HL-60 (cell line): ENCODE measurements at regions not wholly inside any gene's neighbourhood (a gene's known extent, or its start where the extent isn't known, plus 50 kb on each side); places are given as distances from the start of the nearest gene placed in this dataset.
A peak's percentile ranks its signal among the peaks of the same experiment; 100 is the strongest.

ENCODE experiments used
- DNase-seq, 2 experiments: peaks; one replicate each; pipeline ENCODE4 v3.0.0-alpha.2; 2010 to 2020; ENCODE audit warnings: low read depth in 1 of 2, low spot score in 1 of 2
- H3K27ac ChIP-seq: fragments of 250-450 bp; sonication (Bioruptor Pico); replicated peaks from 2 replicates; pipeline ENCODE4 v1.5.1; 2020; ENCODE audit warnings: mild to moderate bottlenecking, moderate library complexity
- H3K27me3 ChIP-seq: fragments of 250-450 bp; sonication (Bioruptor Pico); 2 replicates; pipeline ENCODE4 v1.5.1; 2021; ENCODE audit warnings: mild to moderate bottlenecking, moderate library complexity; ENCODE audit not compliant: insufficient read depth, poor library complexity, severe bottlenecking
- H3K4me3 ChIP-seq: replicated peaks from 2 replicates; pipeline ENCODE4 v1.5.1; 2011; ENCODE audit warnings: mild to moderate bottlenecking, control low read depth, low read length; ENCODE audit not compliant: insufficient read depth
- CTCF ChIP-seq: IDR thresholded peaks from one replicate; pipeline ENCODE4 v1.5.1; 2011; ENCODE audit warnings: low read length, control low read depth, inconsistent platforms; ENCODE audit not compliant: insufficient read depth
- GABPA ChIP-seq: IDR thresholded peaks from 2 replicates; pipeline ENCODE4 v1.6.1; 2012; ENCODE audit warnings: low read depth
- POLR2AphosphoS5 ChIP-seq: IDR thresholded peaks from 2 replicates; pipeline ENCODE4 v1.6.1; 2012; ENCODE audit warnings: low read depth
- REST ChIP-seq: IDR thresholded peaks from 2 replicates; pipeline ENCODE4 v1.6.1; 2012; ENCODE audit warnings: low read depth; ENCODE audit not compliant: insufficient replicate concordance
- SPI1 ChIP-seq: IDR thresholded peaks from 2 replicates; pipeline ENCODE4 v1.6.1; 2012; ENCODE audit warnings: low read depth, mild to moderate bottlenecking, borderline replicate concordance

GRCh38 chr5:104412649-104413240 is 850.2 kb upstream of the NUDT12 start:
- TF ChIP-seq GABPA: no peak
- TF ChIP-seq SPI1: no peak
- TF ChIP-seq REST: no peak
- TF ChIP-seq CTCF: peak; percentile 34
- no peak for TF ChIP-seq POLR2AphosphoS5
- Histone ChIP-seq H3K4me3 (no peak overlapping the region), H3K27me3 (no peaks in the 10 kb centered on the region), H3K27ac (no peak overlapping the region)
- peak in 1 of 2 experiments; percentile 1 for DNase-seq

DNA sequence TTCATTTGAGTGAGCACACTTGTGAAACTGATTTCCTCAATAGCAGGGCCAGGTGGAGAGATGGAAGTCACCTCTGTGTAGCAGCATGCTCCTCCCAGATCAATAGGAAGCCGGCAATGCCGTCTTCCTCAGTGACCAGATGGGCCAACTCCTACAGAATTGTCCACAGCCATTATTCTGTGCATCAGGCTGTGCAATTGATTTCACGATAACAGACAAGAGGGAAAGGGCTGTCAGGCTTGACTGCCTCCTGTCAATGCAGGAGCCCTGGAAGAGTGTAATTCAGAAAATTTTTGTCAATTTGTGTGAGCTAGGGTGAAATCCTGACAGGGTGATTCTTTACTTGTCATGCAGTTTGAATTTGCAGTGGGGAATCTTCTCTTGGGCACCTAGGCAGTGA is 838.4 kb upstream of the NUDT12 start:
- TF ChIP-seq POLR2AphosphoS5 (no peak), GABPA (no peak), CTCF (no peak), REST (no peak), SPI1 (no peak)
- Histone ChIP-seq H3K27me3 (no peaks in the 10 kb centered on the region), H3K4me3 (no peak overlapping the region), H3K27ac (no peak overlapping the region)
- no peak for DNase-seq

GRCh38 chr5:104385906-104386305 is 823.3 kb upstream of the NUDT12 start:
- H3K27me3 ChIP-seq: no peaks in the 10 kb centered on the region
- DNase-seq: no peak

More at GRCh38 chr5:104385906-104386305, 823.3 kb upstream of the NUDT12 start:
- H3K27ac ChIP-seq: no peak overlapping the region
- H3K4me3 ChIP-seq: no peak overlapping the region
- TF ChIP-seq POLR2AphosphoS5 (no peak), SPI1 (no peak), REST (no peak), GABPA (no peak), CTCF (no peak)
